Bone marrow (tissue), 2 donors: ENCODE measurements at regions not wholly inside any gene's neighbourhood (a gene's known extent, or its start where the extent isn't known, plus 50 kb on each side); places are given as distances from the start of the nearest gene placed in this dataset.

Source experiments
- DNase-seq, 2 donors: peaks; one replicate each; lab custom pipeline; 2025; lab: John Stamatoyannopoulos, UW

DNA sequence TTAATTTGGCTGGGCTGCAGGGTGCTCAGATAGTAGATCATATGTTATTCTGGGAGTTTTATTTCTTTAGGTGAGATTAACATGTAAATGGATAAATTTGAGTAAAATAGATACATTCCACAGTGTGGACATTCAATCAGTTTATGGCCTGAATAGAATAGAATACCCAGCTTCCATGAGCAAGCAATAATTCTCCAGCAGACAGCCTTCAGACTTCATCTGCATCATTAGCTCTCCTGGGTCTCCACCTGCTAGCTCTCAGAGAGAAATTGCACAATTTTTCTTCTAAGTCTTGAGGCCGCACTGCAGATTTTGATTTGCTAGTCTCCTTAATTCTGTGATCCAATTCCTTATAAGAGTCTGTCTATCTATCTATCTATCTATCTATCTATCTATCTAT is 420.3 kb upstream of the BOD1L1 start:
- DNase-seq, result no peak

DNA sequence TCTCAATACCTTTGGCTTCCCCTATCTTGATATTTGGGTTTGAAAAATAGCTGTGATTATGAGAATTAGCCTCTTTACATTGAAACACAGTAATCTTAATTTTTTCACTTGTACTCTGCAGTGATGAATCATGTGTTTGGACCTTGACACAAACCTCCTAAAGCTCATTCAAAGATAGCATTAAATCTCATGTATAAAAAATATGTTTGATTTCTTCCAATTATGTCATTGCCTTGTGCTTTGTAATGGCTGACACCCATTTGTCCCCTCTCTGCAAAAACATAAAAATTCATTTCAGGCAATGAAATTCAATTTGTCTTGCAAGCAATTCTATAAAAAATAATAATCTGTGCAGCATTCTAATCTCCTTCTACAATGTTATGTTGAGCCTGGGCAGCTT is 422.4 kb upstream of the BOD1L1 start:
- DNase-seq, result no peak

DNA sequence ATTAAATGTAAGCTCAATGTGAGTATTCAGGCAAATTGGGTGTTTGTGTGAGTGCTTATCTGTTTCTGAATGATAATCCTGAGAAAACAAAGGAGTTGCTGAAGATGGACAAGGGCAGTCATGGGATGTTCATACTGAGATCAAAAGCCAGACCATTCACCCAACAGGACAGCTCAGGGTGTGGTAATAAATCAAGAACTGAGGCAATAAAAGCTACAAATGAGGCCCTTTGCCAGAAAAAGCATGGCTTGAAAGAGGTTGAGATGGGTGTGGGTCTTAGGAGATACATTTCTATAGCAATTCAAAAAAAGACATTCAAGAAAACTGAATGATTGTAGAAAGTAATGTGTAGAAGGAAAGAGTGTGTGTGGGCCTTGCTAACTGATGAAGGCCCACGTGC is 425.8 kb upstream of the BOD1L1 start:
- no peak for DNase-seq

DNA sequence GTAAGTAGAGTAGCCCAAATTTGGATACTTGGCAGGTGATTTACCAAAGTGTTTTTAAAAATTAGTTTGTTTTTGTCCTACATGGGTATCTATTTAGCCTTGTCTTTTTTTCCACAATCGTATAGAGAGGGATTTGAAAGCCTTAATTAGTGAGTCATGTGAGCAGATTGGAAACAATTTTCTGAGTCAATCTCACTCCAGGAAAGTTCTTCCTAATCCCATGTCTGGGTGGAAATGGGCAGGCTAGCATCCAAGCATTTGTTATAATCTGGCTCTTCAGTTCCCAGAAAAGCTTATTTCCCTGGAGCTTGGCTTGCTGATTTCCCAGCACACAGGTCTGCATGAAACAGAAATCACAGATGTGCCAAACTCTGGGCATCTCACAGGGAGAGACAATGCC is 426.9 kb upstream of the BOD1L1 start:
- no peak for DNase-seq

DNA sequence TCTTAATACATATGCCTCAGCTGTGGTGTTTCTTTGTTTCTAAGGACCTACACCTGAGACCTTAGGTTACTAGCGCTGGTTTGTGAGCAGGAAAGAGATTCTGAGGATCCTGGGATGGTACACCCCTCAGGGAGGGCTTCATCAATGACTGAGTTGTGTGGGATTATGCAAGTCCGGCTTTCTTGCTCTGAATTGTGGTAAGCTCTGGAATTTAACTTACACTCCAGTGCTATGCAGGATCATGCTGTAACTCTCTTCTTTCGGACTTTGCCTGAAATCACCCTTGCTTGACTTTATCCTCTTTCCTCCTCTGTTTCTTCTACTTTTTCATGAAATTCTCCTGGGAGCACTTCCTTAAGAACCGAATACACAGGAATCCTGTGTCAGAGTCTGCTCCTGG is 431.5 kb upstream of the BOD1L1 start:
- no peak for DNase-seq

DNA sequence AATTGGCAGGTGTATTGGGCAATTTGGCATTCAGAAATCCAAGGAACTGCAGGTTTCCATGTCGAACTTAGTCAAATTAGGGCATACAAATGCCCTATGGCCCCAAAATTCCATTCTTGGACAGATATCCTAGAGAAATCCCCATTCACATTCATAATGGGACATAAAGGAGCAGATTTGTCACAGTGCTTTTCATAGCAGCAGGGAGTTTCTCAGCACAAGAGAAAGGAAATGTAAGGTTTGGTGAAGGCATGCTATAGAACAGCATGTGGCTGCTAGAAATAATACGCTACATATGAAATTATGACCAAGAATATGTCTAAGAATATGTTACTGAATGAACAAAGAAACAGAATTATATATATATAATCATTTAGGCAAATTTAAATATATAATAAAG is 437.5 kb upstream of the BOD1L1 start:
- DNase-seq, result no peak

DNA sequence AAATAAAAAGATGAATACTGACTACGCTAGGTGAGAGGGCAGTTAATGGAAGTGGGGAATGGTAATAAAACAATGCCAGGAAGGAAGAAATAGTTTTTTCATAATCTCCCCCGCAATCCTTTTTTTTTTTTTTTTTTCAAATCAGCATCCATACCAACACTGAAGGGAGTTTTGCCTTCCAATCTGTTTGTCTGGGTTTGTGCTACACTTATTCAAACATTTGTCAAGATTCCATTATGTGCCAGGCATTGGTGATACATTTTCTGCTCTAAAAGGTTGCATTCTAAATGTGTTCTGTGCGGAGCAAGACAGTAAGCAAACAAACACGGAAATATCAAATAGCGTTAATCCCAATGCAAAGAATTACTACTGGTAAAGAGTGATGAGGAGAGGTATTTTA is 437.9 kb upstream of the BOD1L1 start:
- DNase-seq, result no peak

DNA sequence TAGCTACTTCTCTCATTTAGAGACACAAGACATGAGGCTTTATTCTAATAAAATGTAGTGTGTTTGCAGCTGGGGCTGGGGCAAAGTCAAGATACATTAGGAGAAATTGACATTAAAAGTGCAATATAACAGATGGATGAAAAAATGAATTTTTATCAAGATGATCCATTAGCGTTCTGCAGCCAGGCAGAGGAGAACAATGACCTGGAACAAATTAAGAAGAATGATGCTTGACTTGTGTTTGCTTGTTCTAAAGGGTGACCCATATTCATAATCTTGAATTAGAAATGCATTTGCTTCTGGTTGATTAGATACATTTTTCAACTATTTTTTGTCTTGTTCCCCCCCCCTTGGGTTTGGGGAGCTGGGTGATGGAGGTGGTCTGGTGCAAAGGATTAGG is 439.5 kb upstream of the BOD1L1 start:
- DNase-seq, result no peak

DNA sequence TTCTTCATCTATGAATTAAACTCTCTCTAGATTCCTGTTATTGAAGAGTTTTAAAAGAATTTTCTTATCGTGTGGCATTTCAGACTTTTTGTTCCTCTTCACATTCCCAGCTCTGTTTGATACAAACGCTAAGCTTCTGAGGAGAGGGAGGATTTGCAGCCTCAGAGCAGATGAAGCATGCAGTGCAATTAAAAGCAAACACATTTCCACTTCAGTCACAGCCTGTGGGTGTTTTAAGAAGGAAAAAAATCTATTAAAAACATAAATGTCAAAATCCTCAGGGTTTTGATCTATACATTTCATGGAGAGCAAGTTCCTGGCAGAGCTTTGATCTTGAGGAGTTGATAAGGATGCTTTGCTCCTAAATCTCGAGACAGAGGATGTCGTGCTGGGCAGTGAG is 442.4 kb upstream of the BOD1L1 start:
- DNase-seq, result no peak

DNA sequence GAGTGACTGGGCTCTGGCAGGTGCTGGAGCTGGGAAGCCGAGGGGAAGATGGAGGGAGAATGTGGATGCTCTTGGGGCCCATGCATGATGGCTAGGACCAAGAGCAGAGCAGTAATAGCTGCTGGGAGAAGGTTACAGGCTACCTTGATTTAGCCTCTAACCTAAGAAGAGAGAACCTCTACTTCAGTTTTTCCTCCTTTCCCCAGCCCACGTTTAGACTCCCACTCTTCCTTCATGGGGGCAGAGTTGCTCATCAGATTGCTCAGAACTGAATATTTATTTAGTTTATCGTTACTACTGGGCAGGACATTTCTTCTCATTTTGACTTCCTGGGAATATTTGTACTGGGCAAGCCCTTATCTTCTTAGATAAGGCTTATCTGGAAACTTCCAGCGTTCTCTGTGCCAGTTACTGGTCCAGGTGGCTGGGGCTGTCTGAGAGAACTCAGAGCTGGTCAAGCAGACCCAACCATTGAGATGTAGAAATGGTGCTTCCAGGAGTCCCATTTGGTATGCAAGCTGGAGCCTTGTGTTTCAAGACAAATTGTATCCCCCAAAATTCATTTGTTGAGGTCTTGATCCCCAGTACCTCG is 442.9 kb upstream of the BOD1L1 start:
- DNase-seq, result no peak

DNA sequence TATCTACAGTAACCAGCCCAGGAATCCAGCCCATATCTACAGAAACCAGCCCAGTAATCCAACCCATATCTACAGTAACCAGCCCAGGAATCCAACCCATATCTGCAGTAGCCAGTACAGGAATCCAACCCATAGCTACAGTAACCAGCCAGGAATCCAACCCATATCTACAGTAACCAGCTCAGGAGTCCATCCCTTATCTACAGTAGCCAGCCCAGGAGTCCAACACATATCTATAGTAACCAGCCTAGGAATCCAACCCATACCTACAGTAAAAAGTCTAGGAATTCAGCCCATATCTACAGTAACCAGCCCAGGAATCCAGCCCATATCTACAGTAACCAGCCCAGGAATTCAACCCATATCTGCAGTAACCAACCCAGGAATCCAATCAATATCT is 445.0 kb upstream of the BOD1L1 start:
- DNase-seq, result no peak

DNA sequence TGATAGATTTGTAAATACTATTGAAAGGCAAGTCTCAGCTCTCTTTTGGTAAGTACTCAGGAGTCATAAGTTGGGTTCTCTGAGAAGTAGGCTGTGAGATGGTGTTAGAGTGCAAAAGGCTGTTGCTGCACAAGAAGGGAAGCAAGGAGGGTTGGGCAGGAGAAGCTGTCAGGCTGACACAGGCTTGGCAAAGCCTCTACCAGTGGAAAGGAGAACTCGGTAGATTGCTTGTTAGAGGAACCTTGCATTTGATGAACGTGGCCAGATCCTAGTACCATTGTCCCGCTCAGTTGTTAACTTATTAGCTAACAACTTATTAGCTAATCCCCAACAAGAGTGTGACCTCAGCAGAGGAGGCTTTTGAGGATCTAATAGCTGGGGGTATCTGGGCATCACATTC is 449.3 kb upstream of the BOD1L1 start:
- no peak for DNase-seq

DNA sequence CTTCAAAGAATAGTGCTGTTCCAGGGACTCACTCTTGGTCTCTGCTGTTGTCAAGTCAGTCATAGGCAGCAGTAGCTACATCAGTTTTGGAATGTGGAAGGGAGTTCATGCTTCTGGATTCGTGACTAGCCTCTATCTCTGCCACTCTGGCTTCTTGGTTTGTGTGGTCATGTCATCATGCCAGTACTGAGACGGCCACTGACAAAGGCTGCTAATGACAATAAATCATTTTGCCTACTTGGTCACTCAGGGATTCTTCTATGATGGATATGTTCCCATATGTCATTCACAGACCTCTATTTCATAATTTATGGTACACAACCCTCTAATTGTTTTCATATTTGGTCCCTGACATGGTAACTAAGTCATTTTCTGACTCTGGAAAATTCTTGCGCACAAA is 450.8 kb upstream of the BOD1L1 start:
- no peak for DNase-seq

DNA sequence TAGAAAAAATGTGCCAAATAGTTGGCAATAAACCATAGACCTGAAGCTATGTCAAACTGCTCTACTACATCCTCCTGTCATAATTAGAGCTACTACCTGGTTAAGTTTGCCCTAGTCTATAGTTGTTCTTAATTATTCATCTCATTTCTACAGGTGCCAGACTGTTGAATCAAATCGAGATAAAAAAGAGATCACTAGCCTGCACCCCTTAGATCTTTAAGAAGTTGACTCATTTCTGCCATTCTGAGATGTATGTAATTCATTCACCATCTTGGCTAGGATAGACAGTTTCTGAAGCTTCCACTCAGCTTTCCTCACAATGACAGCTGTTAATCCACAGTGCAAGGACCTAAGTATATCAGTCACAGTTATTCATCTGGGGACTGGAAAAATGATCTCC is 452.1 kb upstream of the BOD1L1 start:
- DNase-seq, result no peak

DNA sequence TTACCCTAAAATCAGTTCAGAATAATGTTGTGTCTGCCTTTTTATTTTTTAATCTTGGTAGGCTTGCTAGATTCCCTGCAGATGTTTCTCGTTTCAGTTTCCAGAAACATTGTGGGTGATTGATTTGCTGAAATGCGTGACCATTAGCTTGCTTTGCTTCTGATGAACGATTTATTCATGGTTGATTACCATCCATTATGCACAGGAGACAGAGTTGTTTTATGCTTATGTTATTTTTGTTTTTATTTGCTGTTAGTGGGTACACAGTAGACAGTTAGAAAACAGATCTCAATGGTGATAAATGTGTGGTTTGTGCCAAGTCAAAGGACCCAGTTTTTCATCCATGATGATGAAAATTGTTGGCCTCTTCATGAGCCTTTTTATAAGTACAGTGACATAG is 455.6 kb upstream of the BOD1L1 start:
- DNase-seq, result no peak

DNA sequence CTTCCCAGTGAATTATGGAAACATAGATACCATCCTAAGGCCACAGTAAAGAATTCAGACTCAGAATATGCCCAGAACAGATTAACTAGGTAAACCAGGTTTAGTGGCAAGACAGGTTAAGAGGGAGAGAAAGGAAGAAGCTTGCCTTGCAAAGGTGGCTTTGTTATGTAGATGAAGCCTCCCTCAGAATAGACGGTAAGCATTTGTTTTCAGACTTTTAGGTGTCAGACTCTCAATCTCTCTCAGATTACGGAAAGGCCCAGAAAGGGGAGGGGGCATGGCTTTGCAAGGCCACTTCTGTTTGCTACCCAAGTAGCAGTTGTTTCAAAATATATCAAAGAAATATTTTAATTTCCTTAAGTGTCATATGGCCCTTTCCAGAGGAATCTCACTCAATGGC is 457.1 kb upstream of the BOD1L1 start:
- no peak for DNase-seq

DNA sequence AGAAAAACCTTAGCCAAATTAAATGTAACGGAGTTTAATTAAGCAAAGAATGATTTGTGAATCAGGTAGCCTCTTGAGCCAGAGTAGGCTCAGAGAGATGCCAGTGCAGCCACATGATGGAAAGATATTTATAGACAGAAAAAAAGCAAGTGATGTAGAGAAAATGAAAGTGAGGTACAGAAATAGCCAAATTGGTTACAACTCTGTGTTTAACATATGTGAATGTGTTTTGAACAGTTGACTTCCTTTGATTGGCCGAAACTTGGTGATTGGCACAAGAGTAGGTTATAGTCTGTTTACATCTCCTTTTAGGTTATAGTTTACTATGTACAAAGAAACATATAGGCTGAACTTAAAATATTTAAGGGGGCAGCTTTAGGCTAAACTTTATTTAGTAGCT is 459.9 kb upstream of the BOD1L1 start:
- no peak for DNase-seq

DNA sequence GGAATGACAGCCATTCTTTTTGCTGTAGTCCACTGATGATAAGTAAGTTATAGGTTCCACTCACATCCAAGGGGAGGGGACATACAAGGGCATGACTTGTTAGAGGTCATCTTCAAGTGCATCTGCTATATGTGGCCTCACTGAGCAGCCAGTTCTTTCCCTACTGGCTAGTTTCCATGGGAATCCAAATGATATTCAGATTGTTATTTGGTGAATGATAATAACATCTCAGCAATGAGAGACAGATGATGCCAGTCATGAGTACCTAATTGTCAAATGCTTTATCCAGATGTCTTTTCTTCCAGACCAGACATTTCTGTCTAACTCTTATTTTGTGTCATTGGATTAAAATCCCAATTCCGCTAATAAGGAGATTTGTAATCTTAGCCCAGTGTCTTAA is 460.4 kb upstream of the BOD1L1 start:
- no peak for DNase-seq

DNA sequence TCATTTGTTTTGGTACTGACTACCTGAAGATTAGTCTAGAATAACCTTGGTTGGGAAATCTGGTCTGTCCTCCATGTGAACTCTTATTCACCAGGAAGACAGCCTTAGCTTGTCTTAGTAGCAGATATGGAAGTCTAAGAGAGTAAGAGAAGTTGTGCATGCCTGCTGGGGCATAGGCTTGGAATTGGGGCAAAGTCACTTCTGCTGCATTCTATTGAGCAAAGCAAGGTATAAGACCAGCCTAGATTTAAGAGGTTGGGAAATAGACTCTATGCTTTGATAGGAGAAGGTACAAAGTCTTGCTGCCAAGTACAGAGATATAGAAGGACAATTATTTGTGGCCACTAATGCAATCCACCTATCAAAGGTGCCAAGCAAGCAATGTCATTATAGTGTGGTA is 464.0 kb upstream of the BOD1L1 start:
- no peak for DNase-seq

DNA sequence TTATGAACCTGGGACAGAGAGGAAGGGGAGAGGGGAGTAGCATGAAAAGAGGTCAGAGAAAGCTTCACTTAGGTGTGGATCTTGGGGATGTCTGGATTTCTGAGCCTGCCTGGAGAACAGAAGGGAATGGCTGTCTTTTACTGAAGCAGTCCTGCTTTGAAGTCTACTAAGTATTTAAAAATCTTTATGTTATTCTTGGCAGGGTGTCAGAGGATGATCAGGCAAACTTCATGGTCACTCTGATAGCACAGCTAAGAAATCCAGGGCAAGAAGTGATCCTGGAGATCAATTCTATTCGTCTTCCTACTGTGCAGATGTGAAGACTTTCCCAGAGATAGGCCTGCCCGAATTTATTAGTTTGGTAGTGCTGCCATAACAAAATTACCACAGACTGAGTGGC is 464.4 kb upstream of the BOD1L1 start:
- no peak for DNase-seq

DNA sequence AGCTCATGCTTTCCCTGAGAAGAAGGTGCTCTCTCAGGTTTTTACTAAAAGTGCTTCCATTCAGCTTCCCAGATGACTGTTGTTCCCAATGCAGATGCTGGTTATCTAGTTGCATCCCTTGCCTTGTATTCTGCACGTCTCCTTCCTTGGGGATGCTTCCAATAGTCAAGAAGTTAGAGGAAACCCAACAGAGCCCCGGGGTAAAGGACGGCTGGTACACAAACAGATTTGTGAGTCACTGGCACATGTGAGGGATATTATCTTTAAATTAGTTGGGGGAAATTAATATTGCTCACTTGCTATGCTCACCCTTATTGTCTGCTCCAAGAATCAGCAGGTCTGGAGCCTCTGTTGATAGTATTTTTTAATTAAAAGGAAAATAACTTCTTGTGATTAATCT is 465.2 kb upstream of the BOD1L1 start:
- no peak for DNase-seq

DNA sequence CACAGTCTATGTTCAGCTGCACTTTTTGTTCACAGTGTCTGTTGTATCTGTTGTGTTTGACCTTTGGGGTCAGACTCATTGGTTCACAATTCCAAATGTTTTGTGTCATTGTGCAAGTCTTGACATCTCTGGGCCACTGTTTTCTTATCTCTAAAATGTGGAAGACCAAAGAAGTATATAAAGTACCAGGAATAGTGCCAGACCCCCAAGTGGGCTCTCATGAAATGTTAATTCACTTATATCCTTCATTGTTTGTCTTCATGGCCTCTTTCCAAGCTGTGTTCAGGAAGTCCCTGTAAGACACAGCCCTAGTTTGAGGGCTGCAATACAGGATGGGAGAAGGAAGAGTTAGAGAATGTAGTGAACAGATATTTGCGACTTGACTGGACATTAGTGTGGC is 468.3 kb upstream of the BOD1L1 start:
- DNase-seq, result no peak

DNA sequence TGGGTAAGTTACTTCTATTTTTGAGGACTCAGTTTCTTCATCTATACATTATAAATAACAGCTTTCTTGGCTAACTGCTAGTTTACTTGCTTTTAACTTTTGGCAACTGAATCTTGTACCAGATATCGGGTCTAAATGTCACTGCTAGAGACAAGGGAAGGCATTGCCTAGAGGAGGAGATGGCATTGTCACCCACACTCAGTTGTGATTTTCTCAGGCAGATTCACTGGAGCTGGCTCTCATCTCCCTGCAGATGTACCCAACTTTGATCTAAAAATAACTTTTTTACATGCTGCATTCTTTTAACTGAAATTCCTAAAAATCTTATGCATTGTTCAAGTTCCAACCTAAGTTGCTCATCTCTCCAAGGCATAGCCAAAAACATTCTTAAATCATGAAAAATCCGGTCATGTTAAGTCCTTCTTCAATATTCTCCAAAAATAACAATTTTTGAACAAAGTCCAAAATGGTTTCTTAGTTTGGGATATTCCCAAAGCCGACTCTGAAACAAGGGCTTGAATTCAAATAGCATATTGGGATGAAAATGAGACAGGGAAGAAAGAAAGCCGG is 469.0 kb upstream of the BOD1L1 start:
- DNase-seq, result no peak

DNA sequence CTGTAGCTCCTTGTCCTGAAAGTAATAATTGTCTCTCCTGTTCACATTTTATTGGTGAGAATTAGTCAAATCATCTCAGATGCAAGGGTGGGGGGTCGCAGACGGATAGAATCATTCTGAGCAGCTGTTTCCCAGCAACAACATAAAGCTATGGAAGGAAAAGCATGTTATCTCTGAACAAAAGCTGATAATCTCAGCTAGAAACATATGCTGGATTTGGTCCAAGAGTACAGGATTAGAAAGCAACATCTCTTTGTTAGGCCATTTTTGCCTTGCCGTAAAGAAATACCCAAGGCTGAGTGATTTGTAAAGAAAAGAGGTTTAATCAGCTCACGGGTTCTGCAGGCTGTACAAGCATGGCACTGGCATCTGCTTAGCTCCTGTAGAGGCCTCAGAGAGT is 472.8 kb upstream of the BOD1L1 start:
- DNase-seq, result no peak

DNA sequence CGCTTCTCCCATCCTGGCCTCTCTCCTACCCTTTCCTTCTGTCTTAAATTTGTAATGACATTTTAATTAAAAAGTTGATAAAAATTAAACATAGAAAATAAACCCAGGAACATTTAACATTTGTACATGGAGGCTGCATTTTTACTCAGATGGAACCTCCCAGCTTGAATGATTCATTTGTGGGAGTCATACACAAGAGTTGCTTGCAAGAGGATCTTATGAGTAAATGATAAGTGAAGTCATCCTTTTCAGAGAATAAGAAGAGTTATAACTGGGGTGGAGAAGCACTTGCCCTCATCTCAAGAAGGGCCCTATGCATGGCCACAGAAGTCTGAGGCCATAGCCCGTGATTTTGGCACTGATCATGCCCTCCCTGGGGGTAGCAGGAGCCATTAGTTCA is 482.9 kb upstream of the BOD1L1 start:
- no peak for DNase-seq
